Inflammatory macrophage treated with lipopolysaccharide for 1 hour (primary cell): ENCODE measurements at regions not wholly inside any gene's neighbourhood (a gene's known extent, or its start where the extent isn't known, plus 50 kb on each side); places are given as distances from the start of the nearest gene placed in this dataset.

Source experiments
- DNase-seq, 2 donors: peaks; one replicate each; pipeline ENCODE4 v3.0.0-alpha.2; 2020 to 2022

- DNase-seq, result no peak
Observed at GRCh38 chr10:78703593-78703992, 365.2 kb upstream of the ZMIZ1 start.

- DNase-seq, result no peak
Observed at GRCh38 chr10:78706256-78706655, 362.5 kb upstream of the ZMIZ1 start.

DNA sequence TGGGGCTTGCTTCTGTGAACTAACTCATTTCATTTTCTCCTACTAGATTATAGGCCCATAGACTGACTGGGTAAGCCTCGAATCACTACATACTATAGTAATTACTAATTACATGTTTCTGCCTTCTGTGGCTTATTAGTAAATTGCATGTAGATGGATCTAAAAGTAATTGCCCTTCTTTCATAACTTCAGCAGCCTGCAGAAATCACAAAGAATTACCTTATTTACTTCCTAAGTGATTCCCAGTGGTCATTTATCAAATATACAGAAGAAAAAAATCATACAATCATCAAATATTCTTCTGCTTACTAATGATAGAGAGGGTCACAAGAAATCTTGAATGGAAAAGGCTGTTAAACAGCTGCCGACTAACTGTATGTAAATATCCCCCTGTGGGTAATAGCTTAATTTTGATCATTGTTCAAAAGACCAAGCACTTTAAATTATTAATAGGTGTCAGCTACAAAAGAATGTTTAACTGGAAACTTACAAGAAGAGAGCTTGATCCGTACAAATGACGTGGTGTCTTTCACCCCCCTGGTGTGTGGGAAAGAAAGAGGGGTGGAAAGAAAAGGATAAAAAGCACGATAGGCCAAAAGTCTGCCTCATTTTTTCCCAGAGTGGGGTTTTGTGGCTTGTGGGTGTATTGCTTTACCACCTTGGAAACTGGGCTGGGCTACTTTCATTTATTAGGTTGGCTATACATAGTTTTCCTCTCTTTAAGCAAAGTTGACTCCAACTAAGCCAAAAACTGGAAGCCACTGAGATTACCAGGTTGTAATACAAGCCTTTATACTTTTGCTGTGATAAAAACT is 361.8 kb upstream of the ZMIZ1 start:
- DNase-seq, result no peak

GRCh38 chr10:78707745-78708144 is 361.0 kb upstream of the ZMIZ1 start:
- no peak for DNase-seq

DNA sequence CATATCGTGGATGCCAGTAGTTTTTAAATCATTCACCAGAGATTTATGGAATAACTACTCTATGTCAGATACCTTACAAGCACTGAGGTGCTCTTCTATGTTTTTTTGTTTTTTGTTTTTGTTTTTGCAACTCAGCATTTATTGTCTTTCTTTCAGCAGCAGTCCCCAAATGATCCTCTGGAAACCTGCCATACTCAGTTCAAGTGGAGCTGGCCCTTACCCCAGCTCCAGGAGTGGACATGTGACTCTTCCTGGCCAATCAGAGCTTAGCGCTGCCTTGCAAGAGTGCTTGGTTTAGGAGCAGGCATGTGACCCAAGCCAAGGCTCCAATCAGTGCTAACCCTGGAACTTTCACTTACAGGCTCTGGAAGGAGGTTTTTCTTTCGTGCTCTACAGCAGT is 356.6 kb upstream of the ZMIZ1 start:
- no peak for DNase-seq

GRCh38 chr10:78713659-78714058 is 355.1 kb upstream of the ZMIZ1 start:
- DNase-seq, result no peak

DNA sequence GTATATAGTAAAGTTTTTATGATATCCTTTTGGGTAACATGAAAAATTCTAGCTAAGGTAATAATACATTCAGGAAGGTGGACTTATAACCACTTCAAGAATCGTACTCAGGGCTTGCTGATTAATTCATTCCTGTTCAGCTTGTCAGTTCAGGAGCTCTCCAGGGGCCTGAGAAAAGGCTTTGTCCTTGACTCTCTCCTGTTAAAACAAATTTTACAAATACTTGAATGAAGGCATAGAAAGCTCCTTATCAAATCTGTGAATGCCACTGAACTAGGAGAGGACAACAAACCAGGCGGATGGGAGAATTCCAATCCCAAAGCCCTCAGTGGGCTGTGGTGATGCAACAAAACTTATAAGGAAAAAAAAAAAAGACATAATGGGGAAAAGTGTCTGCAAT is 354.5 kb upstream of the ZMIZ1 start:
- DNase-seq, result no peak

DNA sequence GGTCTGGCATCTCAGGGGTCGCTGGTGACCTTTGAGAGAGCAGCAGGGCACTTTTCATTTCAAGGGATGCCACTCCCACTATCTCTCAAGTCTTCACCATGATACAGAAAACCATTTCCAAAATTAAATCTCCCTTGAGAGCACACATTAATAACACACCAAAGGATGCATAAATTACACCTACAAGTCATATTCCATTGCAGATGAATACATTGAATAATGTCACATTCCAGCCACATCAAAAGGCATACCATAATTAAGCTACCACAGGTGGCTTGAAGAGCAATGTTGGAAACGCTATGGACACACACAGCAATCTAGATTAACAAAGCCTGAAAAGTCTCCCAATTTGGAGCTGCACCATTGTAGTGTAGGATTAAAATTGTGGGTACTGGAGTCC is 353.3 kb upstream of the ZMIZ1 start:
- DNase-seq, result no peak

DNA sequence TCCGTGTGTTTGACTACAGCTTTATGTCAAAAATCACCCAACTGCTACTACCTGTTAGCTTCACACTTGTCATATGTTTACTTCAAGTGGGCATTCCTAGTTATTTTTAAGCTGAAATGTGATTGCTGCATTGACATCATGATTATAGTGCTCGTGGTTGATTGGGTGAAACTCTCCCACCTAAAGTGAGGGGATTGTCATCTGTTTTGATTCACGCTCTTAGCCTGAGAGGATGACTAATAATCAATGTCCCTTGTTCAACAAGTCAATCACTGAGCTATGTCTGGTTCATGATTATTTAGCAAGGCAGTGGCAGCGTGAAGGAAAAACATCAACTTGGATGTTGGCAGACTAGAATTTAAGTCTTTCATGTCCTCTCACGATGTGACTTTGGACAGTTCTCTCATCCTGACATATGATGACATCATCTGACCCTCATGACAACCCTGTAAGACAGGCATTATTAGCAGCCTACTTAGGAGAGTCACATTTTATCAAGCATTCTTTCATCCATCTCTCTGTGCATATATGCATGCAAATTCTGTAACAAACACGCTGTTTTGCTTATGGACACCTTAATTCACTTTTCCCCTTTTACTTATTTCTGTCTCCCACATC is 352.6 kb upstream of the ZMIZ1 start:
- DNase-seq, result no peak

GRCh38 chr10:78717200-78717599 is 351.6 kb upstream of the ZMIZ1 start:
- DNase-seq, result no peak

- no peak for DNase-seq
Observed at GRCh38 chr10:78718032-78718572, 350.7 kb upstream of the ZMIZ1 start.

GRCh38 chr10:78719276-78719675 is 349.5 kb upstream of the ZMIZ1 start:
- no peak for DNase-seq

- DNase-seq, result no peak
Observed at GRCh38 chr10:78720091-78720490, 348.7 kb upstream of the ZMIZ1 start.

GRCh38 chr10:78721231-78721630 is 347.5 kb upstream of the ZMIZ1 start:
- DNase-seq, result no peak

DNA sequence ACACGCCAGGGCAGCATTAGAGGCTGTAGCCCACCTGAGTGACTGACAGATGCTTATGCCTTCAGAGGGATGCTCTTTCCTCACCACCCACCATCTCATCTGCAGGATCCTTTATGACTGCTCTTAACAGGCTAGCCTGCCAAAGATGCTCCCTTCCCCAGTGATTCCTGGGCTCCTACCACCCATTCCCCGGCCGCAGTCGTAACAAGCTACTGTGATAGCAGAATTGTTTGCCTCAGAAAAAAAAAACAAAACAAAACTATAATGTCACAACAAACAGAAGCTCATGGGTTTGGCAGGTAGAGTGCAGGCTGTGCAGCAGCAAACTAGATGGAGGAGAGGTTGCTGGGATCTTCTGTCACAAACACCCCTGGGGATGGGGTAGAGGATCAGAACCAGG is 343.9 kb upstream of the ZMIZ1 start:
- DNase-seq, result no peak

GRCh38 chr10:78726171-78726570 is 342.6 kb upstream of the ZMIZ1 start:
- DNase-seq, result no peak

DNA sequence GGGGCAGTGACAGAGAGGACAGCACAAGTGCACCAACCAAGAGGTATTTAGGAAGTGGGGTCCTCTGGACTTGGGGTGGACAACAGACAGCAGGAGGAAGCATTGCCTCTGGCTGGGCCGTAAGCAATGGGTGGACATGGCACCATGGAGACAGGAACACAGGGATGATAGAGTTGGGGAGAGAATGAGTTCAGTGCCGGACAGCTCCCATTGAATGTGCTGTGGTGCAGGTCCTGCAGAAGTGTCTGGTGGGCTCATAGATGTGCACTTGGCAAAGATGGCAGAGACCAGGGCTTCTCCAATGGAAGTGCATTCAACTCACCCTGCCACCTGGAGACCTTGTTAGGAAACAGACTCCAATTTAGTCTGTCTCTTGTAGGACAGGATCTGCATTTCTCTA is 341.5 kb upstream of the ZMIZ1 start:
- DNase-seq, result no peak

- DNase-seq, result no peak
Observed at GRCh38 chr10:78727728-78728127, 341.0 kb upstream of the ZMIZ1 start.

GRCh38 chr10:78728176-78728575 is 340.6 kb upstream of the ZMIZ1 start:
- no peak for DNase-seq

DNA sequence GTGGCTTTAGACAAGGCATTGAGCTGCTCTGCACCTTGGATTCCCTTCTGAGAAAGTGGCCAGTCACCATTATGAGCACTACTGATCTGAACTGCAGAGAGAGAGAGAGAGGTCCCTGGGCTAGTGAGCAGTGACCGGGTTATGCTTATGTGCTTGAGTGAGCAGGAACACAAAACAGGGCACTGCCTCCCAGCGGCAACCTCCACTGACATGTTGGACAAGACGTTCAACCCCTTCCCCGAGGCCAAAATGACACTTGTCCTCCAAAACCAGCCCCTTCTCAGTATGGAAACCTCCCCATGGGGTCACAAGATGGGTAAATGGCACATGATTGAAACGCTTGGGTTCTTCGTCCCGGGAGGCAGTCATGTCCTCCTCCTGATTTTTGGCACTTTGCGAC is 339.4 kb upstream of the ZMIZ1 start:
- no peak for DNase-seq

DNA sequence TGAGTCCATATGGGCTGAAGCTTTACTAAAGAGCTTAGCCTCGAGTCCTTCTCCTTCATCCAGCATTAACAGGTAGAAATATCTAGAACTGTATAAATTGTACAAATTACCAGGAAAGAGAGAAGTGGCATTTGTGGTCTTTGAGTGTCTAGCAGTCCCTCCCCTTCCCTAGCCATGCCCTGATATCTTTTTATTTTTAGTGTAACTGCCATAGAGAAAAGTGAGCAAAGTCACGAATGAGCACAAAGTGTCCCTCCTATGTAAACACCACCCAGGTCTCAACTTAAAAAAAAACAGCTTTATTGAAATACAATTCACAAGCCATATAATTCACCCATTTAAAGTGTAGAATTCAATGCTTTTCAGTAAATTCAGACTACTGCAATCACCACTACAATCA is 339.0 kb upstream of the ZMIZ1 start:
- DNase-seq, result no peak

GRCh38 chr10:78730754-78731153 is 338.0 kb upstream of the ZMIZ1 start:
- no peak for DNase-seq

DNA sequence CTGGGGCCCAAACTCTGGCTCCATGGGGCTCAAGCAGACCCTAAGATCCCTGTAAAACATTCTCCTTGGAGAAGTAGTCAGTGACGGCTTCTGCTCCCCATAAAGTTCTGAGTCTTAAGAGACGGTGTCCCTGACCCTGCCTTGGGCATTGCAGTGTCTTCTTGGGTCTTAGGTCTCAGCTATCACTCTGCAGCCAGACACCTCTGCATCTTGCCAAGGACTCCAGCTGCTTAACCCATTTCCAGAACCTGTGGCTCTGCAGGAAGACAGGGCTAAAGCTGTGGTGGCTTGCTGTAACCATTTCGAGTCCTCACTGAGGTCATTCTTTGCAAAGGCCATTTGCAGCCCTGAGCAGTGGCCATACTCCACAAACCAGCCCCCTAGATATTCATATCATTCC is 337.1 kb upstream of the ZMIZ1 start:
- no peak for DNase-seq

DNA sequence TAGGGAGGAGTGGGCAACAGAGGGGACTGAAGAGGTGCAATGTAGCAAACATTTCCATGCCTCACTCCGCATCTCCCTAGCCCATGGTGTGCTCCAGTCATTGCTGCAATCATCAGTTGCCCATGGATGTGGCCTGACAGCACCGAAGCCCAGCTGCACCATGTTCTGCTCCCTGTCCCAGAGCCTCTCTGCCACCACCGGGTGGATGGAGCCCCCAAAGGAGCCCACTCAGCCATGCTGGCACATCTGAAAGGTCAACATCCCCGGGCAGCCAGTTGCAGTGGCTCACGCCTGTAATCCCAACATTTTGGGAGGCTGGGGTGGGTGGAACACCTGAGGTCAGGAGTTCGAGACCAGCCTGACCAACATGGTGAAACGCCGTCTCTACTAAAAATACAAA is 336.4 kb upstream of the ZMIZ1 start:
- no peak for DNase-seq
